Type B pancreatic cell (in vitro differentiated cells): ENCODE measurements at regions not wholly inside any gene's neighbourhood (a gene's known extent, or its start where the extent isn't known, plus 50 kb on each side); places are given as distances from the start of the nearest gene placed in this dataset.

Source experiments
- DNase-seq: peaks from one replicate; pipeline ENCODE4 v3.0.0; 2021; ENCODE audit warnings: mixed read lengths; ENCODE audit not compliant: unreplicated experiment; ENCODE audit errors: extremely low spot score
- H3K27ac Mint-ChIP-seq: 2 replicates; pipeline ENCODE4 v1.8.0; 2021; ENCODE audit warnings: mild to moderate bottlenecking, mixed read lengths
- H3K27me3 Mint-ChIP-seq: 2 replicates; pipeline ENCODE4 v1.8.0; 2021; ENCODE audit warnings: mixed read lengths
- H3K36me3 Mint-ChIP-seq: 2 replicates; pipeline ENCODE4 v1.8.0; 2021; ENCODE audit warnings: mixed read lengths
- H3K4me1 Mint-ChIP-seq: one replicate; pipeline ENCODE4 v1.8.0; 2021; ENCODE audit warnings: mixed read lengths; ENCODE audit not compliant: unreplicated experiment
- H3K4me3 Mint-ChIP-seq: 2 replicates; pipeline ENCODE4 v1.8.0; 2021; ENCODE audit warnings: mild to moderate bottlenecking, mixed read lengths
- H3K9me3 Mint-ChIP-seq: 2 replicates; pipeline ENCODE4 v1.8.0; 2021; ENCODE audit warnings: mixed read lengths
- CTCF ChIP-seq: fragments of 200-600 bp; sonication (generic); conservative IDR thresholded peaks from 2 replicates; pipeline ENCODE4 v1.5.0; 2021; ENCODE audit warnings: antibody characterized with exemption, mild to moderate bottlenecking

DNA sequence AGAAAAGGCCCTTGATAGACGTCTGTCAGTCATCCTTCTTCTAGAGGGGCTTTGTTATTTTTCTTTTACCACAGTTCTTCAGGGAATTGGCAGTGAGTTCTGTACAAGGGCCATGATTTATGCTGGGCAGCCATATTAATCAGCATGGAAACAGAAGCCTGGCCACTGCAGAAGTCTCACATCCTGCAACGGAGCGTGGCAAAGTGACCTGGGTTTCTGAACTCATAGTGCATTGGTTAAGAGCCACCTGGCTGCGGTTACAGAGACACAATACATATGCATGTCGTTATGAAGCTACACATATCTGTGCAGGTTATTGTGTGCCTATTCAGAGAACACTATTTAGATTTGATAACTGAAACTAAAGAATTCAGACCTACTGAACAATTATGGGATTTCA, 419.4 kb upstream of the CELF2 start:
- TF ChIP-seq CTCF = no peak
- Mint-ChIP-seq H3K4me1 (no peaks in the 10 kb centered on the region), H3K27ac (no peak overlapping the region), H3K4me3 (no peak overlapping the region), H3K9me3 (no peaks in the 10 kb centered on the region), H3K36me3 (no peaks in the 10 kb centered on the region), H3K27me3 (peaks cover 7% of the 10 kb centered on the region)
- no peak for DNase-seq

GRCh38 chr10:10600004-10600403, 417.7 kb upstream of the CELF2 start:
- no peaks in the 10 kb centered on the region for H3K9me3 Mint-ChIP-seq
- no peak for TF ChIP-seq CTCF
- no peak for DNase-seq
- H3K36me3 Mint-ChIP-seq = no peaks in the 10 kb centered on the region
- no peak overlapping the region for H3K4me3 Mint-ChIP-seq
- H3K27me3 Mint-ChIP-seq = peaks cover 7% of the 10 kb centered on the region
- no peaks in the 10 kb centered on the region for H3K4me1 Mint-ChIP-seq
- H3K27ac Mint-ChIP-seq = no peak overlapping the region

DNA sequence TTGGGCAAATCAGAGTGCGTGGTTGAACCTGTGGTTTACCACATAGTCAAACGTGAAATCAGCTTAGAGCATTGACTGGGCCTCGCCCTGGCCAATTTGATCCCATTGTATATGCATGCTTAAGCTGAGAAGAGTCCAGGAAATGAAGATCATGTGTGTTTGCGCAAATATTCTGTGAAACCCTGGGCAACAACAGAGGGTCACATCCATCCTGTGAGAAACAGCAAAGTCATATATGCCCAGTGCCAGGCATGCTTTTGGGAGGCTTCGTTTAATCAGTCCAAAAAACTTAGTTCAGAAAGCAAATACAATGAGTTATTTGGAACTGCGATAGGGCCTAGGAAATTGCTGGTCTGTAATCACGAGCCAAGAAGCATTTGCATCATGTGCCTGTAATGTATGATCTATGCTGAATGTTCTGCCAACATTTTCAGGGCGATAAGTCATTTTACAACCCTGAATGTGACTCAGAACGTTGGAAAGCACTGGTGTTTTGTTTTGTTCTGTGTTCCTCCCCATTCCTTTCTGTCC, 412.1 kb upstream of the CELF2 start:
- no peaks in the 10 kb centered on the region for H3K4me1 Mint-ChIP-seq

DNA sequence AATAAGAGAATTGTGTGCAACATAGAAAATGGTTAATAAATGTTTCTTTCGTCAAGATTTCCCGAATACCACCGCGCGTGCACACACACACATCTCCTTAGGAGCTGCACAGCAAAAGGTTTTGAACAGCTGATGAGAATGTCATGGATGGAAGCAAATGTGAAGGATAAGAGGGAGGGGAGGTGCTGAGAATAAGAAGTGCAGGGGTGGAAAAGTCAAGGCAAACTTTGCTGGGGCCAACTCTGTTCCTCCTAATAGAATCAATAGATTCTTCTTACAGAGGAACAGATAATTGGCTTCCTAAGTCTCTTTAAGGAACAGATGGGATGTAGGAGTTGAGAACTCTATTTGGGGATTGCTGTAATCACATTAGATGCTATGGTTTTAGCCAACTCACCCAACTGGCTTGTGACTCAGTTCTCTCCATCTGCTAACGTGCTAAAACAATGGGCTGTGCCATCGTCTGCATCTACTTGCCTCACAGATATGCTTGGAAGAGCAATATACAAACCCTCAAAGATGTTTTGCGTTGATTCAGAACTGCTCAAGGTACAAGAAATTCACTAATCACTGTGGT, 408.2 kb upstream of the CELF2 start:
- Mint-ChIP-seq H3K27ac (no peak overlapping the region), H3K36me3 (no peaks in the 10 kb centered on the region), H3K4me1 (no peaks in the 10 kb centered on the region), H3K9me3 (no peaks in the 10 kb centered on the region), H3K27me3 (no peaks in the 10 kb centered on the region), H3K4me3 (no peak overlapping the region)
- TF ChIP-seq CTCF = no peak
- no peak for DNase-seq

More for the DNA sequence above, 412.1 kb upstream of the CELF2 start:
- no peak for TF ChIP-seq CTCF
- Mint-ChIP-seq H3K9me3 (no peaks in the 10 kb centered on the region), H3K27me3 (peaks cover 4% of the 10 kb centered on the region), H3K4me3 (no peak overlapping the region), H3K27ac (no peak overlapping the region), H3K36me3 (no peaks in the 10 kb centered on the region)
- no peak for DNase-seq

DNA sequence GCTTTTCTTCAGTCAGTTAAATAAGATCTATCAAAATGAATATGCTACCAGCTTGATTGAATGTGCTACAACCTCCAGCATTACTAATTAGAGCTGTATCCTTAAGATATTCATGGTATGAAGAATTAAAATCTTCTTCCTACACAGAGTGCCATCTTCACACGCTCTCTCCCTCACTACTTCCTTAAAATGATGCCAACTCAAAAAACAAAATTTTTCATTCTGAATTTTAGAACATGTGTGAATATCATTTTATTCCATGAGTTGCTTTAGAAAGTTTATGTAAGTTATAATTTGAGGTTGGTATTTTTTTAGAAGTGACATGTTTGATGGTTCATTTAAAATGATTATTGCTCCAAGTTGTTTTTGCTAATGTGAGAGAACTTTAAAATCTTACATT, 407.5 kb upstream of the CELF2 start:
- TF ChIP-seq CTCF = no peak
- Mint-ChIP-seq H3K4me1 (no peaks in the 10 kb centered on the region), H3K27ac (no peak overlapping the region), H3K4me3 (no peak overlapping the region), H3K27me3 (no peaks in the 10 kb centered on the region), H3K9me3 (no peaks in the 10 kb centered on the region), H3K36me3 (no peaks in the 10 kb centered on the region)
- DNase-seq = no peak

DNA sequence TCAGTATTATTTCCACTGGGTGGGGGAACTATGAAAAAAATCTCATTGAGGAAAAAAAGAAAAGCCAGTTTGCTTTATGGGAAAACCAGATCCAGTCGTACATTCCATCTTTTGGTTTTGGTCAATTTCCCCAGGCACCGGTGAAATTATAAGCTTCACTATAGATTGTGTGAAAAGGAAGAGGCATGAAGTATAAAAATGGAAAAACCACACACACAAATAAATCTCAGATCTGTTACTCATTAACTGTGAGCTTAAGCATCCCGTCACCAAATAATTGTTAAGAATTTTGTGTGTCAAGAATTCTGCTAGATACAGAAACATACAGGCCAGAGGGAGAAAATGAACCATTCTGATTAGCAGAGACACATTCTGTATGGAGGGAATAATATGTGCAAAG, 405.5 kb upstream of the CELF2 start:
- H3K4me1 Mint-ChIP-seq = no peaks in the 10 kb centered on the region
- TF ChIP-seq CTCF = no peak
- no peaks in the 10 kb centered on the region for H3K36me3 Mint-ChIP-seq
- no peak overlapping the region for H3K4me3 Mint-ChIP-seq
- no peak for DNase-seq
- no peaks in the 10 kb centered on the region for H3K9me3 Mint-ChIP-seq
- H3K27ac Mint-ChIP-seq = no peak overlapping the region
- no peaks in the 10 kb centered on the region for H3K27me3 Mint-ChIP-seq
